ENCODE measurements at regions not wholly inside any gene's neighbourhood (a gene's known extent, or its start where the extent isn't known, plus 50 kb on each side); places are given as distances from the start of the nearest gene placed in this dataset.

GRCh38 chr15:54941417-54941816 lies 255.3 kb downstream of the RSL24D1 start:
- H3K36me3 Mint-ChIP-seq (ENCODE audit: low read depth, unreplicated experiment) = no peaks in the 10 kb centered on the region
- H3K9me3 Mint-ChIP-seq (ENCODE audit: unreplicated experiment) = no peaks in the 10 kb centered on the region

GRCh38 chr15:54917312-54917711 lies 279.4 kb downstream of the RSL24D1 start:
- Histone ChIP-seq H3K9ac (ENCODE audit: low read length) (no peak overlapping the region), H3K9me3 (ENCODE audit: insufficient read depth, low read depth, low read length) (no peaks in the 10 kb centered on the region), H3K4me3 (ENCODE audit: insufficient read depth, low read depth, low read length) (no peak overlapping the region), H3K4me1 (ENCODE audit: insufficient read depth, low read length) (no peaks in the 10 kb centered on the region), H3K27me3 (ENCODE audit: insufficient read depth, low read length) (no peaks in the 10 kb centered on the region), H3K79me2 (ENCODE audit: insufficient read depth, low read length) (no peaks in the 10 kb centered on the region), H4K20me1 (ENCODE audit: insufficient read depth, low read length) (no peaks in the 10 kb centered on the region), H2AFZ (ENCODE audit: low read depth, low read length) (no peak overlapping the region), H3K36me3 (ENCODE audit: insufficient read depth, low read length) (no peaks in the 10 kb centered on the region), H3K27ac (ENCODE audit: low read depth, low read length) (no peak overlapping the region), H3K4me2 (ENCODE audit: low read length) (no peak overlapping the region)
- TF ChIP-seq CTCF (IDR thresholded peaks at IDR 0.05; ENCODE audit: insufficient read depth, low read depth, low read length) (no peak), EZH2 (IDR thresholded peaks at IDR 0.05; ENCODE audit: insufficient read depth, low read length) (no peak)
- no peak overlapping the region for H3K4me3 Mint-ChIP-seq (ENCODE audit: unreplicated experiment)
- FAIRE-seq (no peak), DNase-seq (ENCODE audit: low read depth) (no peak)
- H3K36me3 Mint-ChIP-seq (ENCODE audit: low read depth, unreplicated experiment) = no peaks in the 10 kb centered on the region
- no peaks in the 10 kb centered on the region for H3K4me1 Mint-ChIP-seq (ENCODE audit: low read depth, unreplicated experiment)
- no peak overlapping the region for H3K27ac Mint-ChIP-seq (ENCODE audit: unreplicated experiment)
- H3K27me3 Mint-ChIP-seq (ENCODE audit: low read depth, unreplicated experiment) = no peaks in the 10 kb centered on the region
- H3K9me3 Mint-ChIP-seq (ENCODE audit: unreplicated experiment) = peaks cover 4% of the 10 kb centered on the region

More at GRCh38 chr15:54941417-54941816, 255.3 kb downstream of the RSL24D1 start:
- no peaks in the 10 kb centered on the region for H3K9me3 ChIP-seq (ENCODE audit: insufficient read depth, low read depth, low read length)
- no peak overlapping the region for H3K9ac ChIP-seq (ENCODE audit: low read length)
- H3K4me3 ChIP-seq (ENCODE audit: insufficient read depth, low read depth, low read length) = no peak overlapping the region
- no peak for FAIRE-seq
- H3K79me2 ChIP-seq (ENCODE audit: insufficient read depth, low read length) = no peaks in the 10 kb centered on the region
- no peak overlapping the region for H3K4me2 ChIP-seq (ENCODE audit: low read length)
- H3K27me3 Mint-ChIP-seq (ENCODE audit: low read depth, unreplicated experiment) = no peaks in the 10 kb centered on the region
- no peak for DNase-seq (ENCODE audit: low read depth)
- no peak overlapping the region for H2AFZ ChIP-seq (ENCODE audit: low read depth, low read length)
- H3K27ac ChIP-seq (ENCODE audit: low read depth, low read length) = no peak overlapping the region
- no peaks in the 10 kb centered on the region for H4K20me1 ChIP-seq (ENCODE audit: insufficient read depth, low read length)
- no peaks in the 10 kb centered on the region for H3K4me1 Mint-ChIP-seq (ENCODE audit: low read depth, unreplicated experiment)
- H3K36me3 ChIP-seq (ENCODE audit: insufficient read depth, low read length) = no peaks in the 10 kb centered on the region
- H3K27me3 ChIP-seq (ENCODE audit: insufficient read depth, low read length) = no peaks in the 10 kb centered on the region
- H3K4me1 ChIP-seq (ENCODE audit: insufficient read depth, low read length) = no peaks in the 10 kb centered on the region
- H3K4me3 Mint-ChIP-seq (ENCODE audit: unreplicated experiment) = no peak overlapping the region
- H3K27ac Mint-ChIP-seq (ENCODE audit: unreplicated experiment) = no peak overlapping the region
- no peak for TF ChIP-seq CTCF (IDR thresholded peaks at IDR 0.05; ENCODE audit: insufficient read depth, low read depth, low read length)
- TF ChIP-seq EZH2 (IDR thresholded peaks at IDR 0.05; ENCODE audit: insufficient read depth, low read length) = no peak

GRCh38 chr15:54915380-54915779 lies 281.4 kb downstream of the RSL24D1 start:
- TF ChIP-seq CTCF (IDR thresholded peaks at IDR 0.05; ENCODE audit: insufficient read depth, low read depth, low read length) (no peak), EZH2 (IDR thresholded peaks at IDR 0.05; ENCODE audit: insufficient read depth, low read length) (no peak)
- Mint-ChIP-seq H3K36me3 (ENCODE audit: low read depth, unreplicated experiment) (no peaks in the 10 kb centered on the region), H3K27me3 (ENCODE audit: low read depth, unreplicated experiment) (no peaks in the 10 kb centered on the region)

More at GRCh38 chr15:54915380-54915779, 281.4 kb downstream of the RSL24D1 start:
- H3K27ac Mint-ChIP-seq (ENCODE audit: unreplicated experiment) = no peak overlapping the region
- no peaks in the 10 kb centered on the region for H3K27me3 ChIP-seq (ENCODE audit: insufficient read depth, low read length)
- no peaks in the 10 kb centered on the region for H3K36me3 ChIP-seq (ENCODE audit: insufficient read depth, low read length)
- no peak for FAIRE-seq
- no peaks in the 10 kb centered on the region for H4K20me1 ChIP-seq (ENCODE audit: insufficient read depth, low read length)
- H3K4me3 Mint-ChIP-seq (ENCODE audit: unreplicated experiment) = no peak overlapping the region
- H3K4me1 Mint-ChIP-seq (ENCODE audit: low read depth, unreplicated experiment) = no peaks in the 10 kb centered on the region
- no peak overlapping the region for H3K4me2 ChIP-seq (ENCODE audit: low read length)
- H3K9me3 Mint-ChIP-seq (ENCODE audit: unreplicated experiment) = peaks cover 2% of the 10 kb centered on the region
- no peak overlapping the region for H3K27ac ChIP-seq (ENCODE audit: low read depth, low read length)
- no peaks in the 10 kb centered on the region for H3K4me1 ChIP-seq (ENCODE audit: insufficient read depth, low read length)
- H2AFZ ChIP-seq (ENCODE audit: low read depth, low read length) = no peak overlapping the region
- no peak overlapping the region for H3K9ac ChIP-seq (ENCODE audit: low read length)
- H3K9me3 ChIP-seq (ENCODE audit: insufficient read depth, low read depth, low read length) = no peaks in the 10 kb centered on the region
- no peak overlapping the region for H3K4me3 ChIP-seq (ENCODE audit: insufficient read depth, low read depth, low read length)
- no peak for DNase-seq (ENCODE audit: low read depth)
- H3K79me2 ChIP-seq (ENCODE audit: insufficient read depth, low read length) = no peaks in the 10 kb centered on the region
